ENCODE measurements at regions not wholly inside any gene's neighbourhood (a gene's known extent, or its start where the extent isn't known, plus 50 kb on each side); places are given as distances from the start of the nearest gene placed in this dataset.
"Not testable (repeated sequence)": the region's sequence is repeated elsewhere in the genome, so short reads cannot be mapped to it uniquely, and the experiment has no call there.

DNA sequence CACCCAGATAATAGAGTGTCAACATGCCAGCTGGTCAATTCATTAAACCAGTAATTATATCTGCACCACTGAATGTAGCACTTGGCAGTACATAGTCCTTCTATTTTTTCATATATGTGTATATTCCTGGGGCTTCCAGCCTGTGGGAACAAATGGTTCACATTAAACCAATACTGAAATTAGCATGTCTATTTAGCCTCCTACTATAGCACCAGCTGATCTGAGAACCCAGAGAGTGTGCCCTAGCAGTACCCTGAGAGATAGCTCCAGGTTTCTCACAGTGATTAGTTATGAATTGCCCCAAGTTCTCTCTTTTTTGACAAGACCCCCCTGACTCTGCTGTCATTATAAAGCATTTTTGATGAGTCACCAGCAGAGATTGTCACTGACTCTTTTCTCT is 1097.3 kb upstream of the FLRT2 start:
- DNase-seq, result no peak

DNA sequence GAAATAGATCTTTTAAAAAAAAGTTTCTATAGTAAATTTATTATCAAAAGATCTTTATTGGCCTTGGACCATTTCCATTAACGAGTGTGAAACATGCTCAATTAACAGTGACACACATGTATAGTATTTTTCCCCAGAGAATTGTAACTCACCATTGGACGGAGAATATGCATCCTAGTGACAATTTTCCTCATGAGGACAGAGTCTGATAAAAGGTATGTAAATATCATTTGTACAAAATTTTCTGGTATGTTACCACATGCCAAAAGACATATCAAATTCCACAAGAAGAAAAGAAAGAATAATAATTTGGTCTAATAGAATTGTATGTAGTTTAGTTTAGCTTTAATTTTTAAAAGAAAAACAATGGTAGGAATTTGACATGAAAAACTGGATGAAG is 1096.0 kb upstream of the FLRT2 start:
- DNase-seq, result no peak

DNA sequence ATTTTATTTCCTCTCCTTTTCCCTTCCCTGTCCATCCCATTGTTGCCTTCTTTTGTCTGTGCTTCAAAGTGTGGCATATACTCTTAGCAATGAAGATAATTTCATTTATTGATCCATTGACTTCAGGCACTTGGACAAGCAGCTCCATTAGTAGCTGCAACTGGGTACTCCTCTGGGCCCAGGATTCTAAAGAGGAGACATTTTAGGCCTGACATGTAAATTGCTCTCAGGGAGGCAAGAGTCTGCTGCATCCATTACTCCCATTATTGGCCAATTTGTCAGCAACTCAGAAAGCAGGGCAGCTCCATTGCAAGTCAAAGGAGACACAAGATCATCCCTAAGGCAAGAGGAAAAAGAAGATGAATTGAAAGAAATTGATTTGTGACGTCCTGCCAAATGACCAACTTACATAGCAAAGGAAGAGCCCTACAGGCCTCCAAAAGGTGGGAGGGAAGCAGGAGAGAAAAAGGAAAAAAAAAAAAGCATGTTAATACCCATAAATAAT is 1094.1 kb upstream of the FLRT2 start:
- no peak for DNase-seq

DNA sequence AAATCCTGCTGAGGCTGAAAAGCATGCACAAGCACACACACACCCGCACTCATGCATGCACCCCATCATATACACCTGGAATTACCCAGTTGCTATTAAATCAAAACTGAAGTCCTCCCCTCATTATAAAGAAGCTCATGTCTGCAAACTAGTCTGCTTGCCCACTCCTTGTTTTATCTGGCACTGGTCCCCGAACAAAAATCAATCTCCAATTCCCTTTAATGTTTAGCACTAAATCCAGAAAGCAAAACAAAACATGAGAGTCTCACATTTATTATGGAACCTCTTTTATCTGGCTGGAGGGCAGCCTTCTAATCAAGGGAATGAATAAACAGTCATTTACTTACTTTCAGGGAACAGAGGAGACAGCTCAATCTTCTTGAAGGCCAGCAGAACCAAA is 1093.4 kb upstream of the FLRT2 start:
- no peak for DNase-seq

DNA sequence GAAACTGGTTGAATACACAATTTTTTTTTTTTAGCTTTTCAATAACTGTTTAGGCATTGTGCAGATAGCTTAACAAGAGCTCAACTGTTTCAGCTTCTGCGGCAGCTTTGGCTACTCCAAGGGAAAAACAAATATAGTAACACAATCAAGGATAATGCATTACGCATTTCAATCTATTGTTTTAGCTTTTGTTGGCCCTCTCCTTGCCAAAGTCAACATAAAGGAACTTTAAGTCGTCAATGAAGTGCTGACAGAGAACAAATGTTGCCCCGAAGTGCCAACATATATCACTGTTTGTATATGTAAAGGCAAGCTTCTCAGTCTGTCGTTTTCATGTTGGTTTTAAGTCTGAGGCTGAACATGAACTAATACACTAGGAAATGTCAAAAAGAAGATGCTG is 1087.4 kb upstream of the FLRT2 start:
- DNase-seq, result no peak

DNA sequence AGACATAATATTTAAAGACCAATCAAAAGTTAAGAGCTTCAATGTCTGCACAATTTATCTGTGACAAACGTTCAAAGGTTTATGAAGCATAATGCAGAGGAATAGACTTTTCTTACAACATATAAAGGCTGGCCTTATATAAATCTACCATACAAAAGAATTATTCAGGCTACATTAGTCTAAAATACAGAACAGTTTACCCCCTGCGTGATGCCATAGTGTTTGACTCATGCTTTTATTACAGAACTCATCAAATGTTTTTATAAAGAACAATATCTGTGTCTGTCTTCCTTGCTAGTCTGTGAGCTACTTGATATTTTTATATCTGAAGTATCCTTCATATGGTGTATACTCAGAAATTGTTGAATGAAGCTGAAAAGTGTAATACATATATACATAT is 1084.5 kb upstream of the FLRT2 start:
- DNase-seq, result no peak

DNA sequence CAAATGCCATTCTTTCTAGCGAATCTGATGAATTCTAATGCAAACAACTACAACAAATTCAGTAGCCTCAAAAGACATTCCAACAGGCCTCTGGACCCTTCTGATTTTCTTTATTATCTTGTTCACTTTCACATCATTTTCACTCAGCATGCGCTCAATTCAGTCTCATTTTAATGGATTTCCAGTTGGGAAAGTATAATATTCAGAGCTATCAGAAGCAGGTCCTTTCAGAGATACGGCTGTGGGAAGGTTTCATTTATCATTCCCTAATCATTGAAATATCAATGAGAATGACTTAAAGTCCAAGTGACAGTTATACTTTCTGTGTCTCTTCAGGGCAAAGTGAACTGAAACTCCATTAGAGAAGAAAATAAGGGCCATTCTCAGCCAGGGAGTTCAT is 1083.7 kb upstream of the FLRT2 start:
- no peak for DNase-seq

DNA sequence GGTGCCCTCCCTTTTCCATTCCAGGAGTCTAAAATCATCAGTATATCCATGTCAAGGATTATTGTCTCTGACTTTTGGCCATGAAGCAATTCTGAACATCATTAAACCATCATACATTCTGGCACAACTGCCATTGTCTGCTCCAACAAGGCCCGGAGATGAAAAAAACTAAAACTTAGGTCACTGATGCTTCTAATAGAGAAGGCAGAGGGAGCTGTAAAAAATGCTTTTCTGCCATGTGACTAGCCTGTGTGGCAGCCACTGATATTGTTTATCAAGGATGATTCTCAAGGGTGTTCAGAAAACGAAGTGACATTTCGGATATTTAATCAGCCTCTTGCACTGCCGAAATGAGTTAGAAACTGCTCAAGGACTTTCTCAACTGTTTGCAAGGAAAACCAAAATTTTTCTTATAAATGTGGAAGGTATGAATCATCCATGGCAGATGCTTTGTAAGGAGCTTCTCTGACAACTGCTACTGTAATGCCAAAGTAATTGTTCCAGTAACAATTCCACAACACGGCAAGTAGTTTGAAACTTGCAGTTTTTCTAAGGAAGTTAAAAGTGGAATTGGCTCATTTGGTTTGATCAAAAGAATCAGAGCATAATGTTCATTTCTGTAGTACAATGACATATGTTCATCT is 1076.5 kb upstream of the FLRT2 start:
- DNase-seq, result no peak

DNA sequence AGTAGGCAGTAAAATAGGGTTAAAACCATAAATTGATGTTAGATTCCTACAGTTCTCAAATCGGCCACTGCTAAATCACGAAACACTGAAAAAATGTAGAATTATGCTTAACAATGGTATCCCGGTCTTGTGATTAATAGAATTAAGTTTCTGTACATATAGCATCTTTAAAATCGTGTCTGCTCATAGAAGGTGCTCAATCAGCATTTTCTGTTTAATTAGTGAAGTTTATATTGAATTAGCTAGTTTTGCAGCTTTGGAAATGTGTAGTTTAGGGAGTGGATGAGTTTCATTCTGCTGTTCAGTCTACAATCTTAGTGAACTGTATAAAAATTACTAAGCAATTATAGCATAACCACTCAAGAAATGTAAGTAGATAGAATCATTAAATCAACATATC is 1075.8 kb upstream of the FLRT2 start:
- DNase-seq, result no peak

DNA sequence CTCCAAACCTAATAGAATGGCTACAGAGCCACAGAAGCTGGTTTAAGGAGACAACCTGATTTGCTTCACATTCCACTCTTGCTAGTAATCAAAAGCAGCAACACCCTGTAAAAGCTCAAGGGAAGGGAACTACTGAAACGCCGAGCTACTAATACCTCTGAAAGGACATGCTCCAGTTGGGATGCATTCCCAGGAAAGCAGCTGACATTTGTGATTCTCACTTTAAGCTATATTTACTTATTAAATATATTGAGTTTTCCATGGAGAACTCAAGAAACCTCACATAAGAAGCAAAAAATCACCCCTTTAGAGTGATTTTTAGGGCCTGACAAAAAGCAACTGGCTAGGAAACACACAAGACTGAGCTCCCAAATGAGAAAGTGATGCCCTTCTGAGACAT is 1073.0 kb upstream of the FLRT2 start:
- no peak for DNase-seq

DNA sequence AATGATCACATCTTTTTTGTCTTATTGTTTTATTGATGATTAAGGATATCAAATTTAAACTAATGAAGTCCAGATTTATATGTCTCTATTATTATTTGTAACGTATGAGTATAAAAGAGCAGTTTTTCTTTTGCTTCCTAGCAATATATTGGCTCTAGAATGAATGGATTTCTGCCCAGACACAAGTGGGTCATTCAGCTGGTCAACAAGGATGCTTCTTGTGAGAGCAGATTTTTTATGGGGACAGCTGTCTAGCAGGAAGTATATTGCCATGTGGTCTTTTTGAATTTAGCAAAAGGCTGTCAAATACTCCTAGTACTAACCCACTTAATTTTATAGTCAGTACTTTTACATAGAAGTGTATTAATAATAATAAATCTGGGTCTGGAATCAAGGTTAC is 1071.1 kb upstream of the FLRT2 start:
- no peak for DNase-seq

DNA sequence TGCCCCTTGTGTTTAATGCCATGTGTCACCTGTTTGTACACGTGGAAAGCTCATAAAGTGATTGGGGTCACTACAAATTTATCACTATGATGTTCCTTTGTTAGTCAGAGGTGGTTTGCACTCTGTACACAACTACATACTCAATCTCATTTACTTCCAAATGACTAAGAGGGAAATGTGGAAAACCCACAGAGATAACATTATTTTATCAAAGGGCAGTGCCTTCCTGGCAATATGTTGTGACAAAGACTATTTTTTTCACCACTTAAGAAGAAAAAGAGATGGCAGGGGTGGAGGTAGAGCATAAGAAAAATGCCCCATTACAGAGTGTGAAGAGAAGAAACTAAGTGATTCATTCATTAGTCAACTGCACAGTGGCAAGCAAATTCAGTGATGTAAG is 1064.1 kb upstream of the FLRT2 start:
- DNase-seq, result no peak

DNA sequence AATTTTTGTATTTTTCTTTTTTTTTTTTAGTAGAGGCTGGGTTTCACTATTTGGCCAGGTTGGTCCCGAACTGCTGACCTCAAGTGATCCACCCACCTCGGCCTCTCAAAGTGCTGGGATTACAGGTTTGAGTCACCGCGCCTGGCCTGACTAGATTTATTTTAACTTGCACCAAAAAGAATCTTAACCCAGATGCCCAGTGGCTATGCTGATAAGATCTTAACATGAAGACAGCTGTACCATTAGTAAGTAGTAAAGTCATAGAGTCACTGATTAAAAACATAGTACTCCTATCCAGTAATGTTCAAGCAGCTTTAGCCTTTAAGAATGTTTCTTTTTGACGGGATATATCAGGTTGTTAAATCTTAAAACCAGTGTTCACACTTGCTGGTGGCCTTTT is 1061.8 kb upstream of the FLRT2 start:
- no peak for DNase-seq

DNA sequence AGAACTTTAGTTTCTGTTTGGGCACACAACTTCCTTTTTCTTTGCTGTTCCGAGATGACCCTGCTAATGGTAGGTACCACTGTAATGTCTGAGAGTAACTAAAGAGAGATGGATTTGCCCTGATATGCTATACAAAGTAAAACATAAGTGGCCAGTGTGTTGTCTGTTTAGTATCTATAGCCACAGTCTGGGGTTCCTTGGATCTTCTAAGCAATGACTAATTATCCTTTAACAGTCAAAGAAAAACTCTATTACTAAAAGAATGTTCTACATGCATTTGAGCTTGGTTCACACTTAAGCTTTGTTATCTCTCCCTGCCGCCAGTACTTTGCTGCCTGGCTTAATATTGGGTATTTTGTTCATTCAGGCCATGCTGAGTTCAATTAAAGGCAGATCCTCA is 1051.9 kb upstream of the FLRT2 start:
- no peak for DNase-seq

DNA sequence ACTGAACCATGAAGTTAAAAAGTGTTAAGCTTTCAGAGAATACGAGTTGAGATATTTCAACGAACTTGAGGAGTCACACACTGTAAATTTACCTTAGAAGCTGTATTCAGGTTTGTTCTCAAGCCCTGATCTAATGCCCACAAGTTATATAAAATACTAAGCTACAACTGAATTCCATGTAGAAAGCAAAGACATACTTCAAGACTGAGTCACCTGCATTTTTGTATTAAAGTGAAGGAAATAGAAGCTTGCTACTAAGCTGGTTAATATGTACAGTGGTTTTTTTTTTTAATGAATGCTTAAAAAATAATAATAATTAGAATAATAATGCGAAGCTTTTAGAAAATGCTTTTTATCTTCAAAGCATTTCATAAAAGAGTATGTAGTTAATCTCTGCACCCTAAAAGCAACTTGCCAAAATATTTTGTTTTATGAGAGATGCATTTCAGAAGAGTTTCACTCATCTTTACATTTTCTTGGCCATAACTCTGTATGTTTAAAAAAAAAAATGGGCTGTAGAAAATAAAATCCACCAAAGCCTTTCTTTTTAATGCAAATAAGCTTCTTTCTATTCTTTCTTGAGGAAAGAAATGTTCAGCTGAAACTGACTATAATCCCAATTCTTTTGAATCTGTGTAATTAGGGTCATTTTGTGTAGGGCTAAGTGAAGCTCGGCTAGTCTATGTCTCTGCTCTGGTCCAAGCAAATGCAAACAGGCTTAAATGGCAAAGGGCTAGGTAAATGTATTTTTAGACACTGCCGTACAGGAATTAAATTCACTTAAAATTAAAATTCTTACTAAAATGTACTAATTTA is 1047.5 kb upstream of the FLRT2 start:
- DNase-seq, result no peak

DNA sequence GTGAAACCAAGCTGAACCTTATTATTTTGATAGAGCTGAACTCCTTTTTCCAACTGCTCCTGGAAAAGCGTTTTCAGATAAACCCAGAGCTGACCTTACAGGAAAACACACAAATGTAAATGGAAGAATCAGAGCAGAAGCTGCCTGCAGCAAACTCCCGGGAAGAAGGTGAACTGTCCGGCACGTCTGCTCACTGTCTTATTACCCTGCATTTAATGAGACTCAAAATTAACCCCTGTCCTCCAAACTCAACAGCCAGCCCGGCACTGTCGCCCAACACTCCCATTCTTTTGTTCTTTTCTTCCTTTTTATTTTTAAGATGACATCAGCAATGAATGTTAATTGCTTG is 1046.9 kb upstream of the FLRT2 start:
- no peak for DNase-seq

DNA sequence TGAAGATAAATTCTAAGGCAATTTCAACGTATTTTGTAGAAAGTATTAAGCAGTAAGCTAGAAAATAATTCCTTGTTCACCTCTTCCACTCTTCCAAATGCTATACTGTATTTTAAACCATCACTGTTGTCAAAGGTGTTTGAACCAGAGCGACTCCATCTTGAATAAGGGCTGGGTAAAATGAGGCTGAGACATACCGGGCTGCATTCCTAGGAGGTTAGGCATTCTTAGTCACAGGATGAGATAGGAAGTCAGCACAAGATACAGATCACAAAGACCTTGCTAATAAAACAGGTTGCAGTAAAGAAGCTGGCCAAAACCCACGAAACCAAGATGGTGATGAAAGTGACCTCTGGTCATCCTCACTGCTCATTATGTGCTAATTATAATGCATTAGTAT is 1045.7 kb upstream of the FLRT2 start:
- not testable (repeated sequence) for DNase-seq

DNA sequence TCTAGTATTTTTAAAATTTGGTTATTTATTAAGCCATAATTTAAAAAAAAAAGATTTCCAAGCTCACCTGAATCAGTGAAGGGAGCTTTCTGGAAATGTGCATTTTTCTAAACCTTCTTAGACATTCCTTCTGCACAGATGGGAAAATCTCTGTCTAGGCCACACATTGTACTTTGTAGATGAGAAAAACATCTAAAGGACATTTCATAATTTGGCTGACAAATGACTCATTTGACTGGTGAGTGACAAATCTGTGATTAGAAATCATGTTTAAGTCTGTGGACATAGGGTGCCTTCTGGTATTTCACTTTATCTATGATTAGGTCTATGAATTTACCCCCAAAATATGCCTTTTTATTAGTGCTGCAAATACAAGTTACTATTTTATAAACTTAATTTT is 1044.9 kb upstream of the FLRT2 start:
- no peak for DNase-seq

DNA sequence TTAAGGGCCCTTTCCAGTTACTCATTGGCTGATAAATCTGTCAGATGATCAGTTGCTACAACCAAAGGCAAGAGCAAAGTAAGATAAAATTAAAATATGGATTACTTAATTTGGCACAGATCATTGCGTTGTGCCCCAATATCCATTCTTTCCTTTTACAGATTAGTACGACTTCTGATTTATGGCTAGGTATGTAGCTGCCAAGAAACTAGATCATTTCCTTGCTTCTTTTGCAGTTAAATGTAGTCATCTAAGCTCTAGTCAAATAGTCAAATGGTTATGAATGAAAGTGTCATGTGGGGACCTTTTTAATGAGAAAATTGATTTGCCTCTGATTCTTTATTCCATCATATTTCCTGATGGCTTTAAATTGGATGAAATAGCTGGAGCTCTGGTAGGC is 1039.9 kb upstream of the FLRT2 start:
- no peak for DNase-seq

DNA sequence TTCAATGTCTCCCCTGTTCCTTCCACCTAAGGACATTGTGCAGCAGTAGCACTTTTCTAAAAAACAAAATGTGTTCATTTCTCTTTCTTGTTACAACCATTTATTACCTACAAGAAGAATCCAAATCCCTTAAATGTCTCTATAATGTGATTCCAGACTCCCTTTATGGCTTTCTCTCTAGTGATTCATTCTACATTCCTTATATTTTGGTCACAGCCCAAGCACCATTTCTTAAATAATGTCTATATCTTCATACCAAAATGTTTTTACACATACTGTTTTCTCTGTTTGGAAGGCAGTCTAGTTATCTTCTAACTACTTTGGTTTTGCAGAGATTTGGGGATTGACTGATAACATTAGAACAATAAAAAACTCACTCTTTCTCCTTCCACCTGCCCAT is 1037.3 kb upstream of the FLRT2 start:
- no peak for DNase-seq

DNA sequence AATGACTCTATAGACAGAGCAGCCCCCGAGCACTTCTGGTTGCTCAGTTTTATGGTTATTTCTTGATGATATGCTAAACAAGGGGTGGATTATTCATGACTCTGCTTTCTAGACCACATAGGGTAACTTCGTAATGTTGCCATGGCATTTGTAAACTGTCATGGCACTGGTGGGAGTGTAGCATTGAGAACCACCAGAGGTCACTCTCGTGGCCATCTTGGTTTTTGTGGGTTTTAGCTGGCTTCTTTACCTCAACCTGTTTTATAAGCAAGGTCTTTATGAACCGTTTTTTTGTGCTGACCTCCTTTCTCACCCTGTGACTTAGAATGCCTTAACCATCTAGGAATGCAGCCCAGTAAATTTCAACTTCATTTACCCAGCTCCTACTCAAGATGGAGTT is 1036.2 kb upstream of the FLRT2 start:
- DNase-seq, result no peak

DNA sequence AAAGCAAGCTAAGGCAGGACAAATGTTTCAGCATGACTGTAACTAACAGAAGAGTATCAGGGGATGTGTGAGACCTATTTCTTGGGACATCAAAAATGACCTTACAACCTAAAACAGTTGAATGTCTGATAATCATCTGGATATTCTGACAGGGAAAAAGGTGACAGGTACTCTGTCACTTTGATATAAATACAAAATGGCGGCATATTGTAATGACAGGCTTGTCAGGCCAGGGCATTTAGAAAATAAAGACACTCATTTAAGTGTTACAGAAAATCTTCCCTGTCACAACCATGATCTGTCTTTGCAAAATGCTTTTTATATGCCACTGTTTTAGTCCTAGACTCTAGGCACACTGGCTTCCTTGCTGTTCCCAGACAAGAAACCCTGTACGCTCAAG is 1033.3 kb upstream of the FLRT2 start:
- no peak for DNase-seq

DNA sequence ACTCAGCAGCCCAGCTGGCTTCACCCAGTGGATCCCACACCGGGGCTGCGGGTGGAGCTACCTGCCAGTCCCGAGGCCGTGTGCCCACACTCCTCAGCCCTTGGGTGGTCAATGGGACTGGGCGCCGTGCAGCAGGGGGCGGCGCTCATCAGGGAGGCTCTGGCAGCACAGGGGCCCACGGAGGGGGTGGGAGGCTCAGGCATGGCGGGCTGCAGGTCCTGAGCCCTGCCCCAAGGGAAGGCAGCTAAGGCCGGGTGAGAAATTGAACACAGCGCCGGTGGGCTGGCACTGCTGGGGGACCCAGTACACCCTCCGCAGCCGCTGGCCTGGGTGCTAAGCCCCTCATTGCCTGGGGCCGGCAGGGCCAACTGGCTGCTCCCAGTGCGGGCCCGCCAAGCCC is 1017.1 kb upstream of the FLRT2 start:
- DNase-seq, result not testable (repeated sequence)

DNA sequence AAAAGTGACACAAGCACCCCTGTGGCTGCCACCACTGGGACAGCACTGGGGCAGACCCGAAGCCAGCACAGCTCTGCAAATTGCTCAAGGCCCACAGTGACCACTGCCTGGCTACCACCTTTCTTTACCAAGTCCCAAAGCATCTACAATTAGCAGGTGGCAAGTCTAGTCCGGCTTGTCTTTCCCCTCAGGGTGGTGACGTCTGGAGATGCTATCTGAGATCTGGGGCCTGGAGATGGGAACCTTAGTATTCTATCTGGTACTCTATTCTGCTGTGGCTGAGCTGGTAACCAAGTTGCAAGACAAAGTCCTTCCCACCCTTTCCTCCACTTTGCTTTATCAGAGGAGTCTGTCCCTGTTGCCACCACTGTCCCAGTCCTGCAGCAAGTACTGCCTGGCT is 1010.1 kb upstream of the FLRT2 start:
- DNase-seq, result no peak
